Upper lobe of right lung (tissue), 1 donor: ENCODE measurements at regions not wholly inside any gene's neighbourhood (a gene's known extent, or its start where the extent isn't known, plus 50 kb on each side); places are given as distances from the start of the nearest gene placed in this dataset.

Experiments
- ATAC-seq: fragments of 200-7000 bp; cut with Tn5 transposase; one replicate; pipeline ENCODE4 v1.9.1; 2020; ENCODE audit warnings: mild to moderate bottlenecking, moderate library complexity
- DNase-seq: peaks from one replicate; pipeline ENCODE4 v3.0.0-alpha.2; 2020
- H3K27ac ChIP-seq: fragments of 200-600 bp; one replicate; pipeline ENCODE4 v1.8.0; 2022
- H3K27me3 ChIP-seq: fragments of 200-600 bp; one replicate; pipeline ENCODE4 v1.8.0; 2022; ENCODE audit warnings: mild to moderate bottlenecking
- H3K36me3 ChIP-seq: fragments of 200-600 bp; one replicate; pipeline ENCODE4 v1.8.0; 2022
- H3K4me1 ChIP-seq: fragments of 200-600 bp; one replicate; pipeline ENCODE4 v1.8.0; 2022
- H3K4me3 ChIP-seq: fragments of 200-600 bp; one replicate; pipeline ENCODE4 v1.8.0; 2022; ENCODE audit warnings: mild to moderate bottlenecking
- H3K9me3 ChIP-seq: fragments of 200-600 bp; one replicate; pipeline ENCODE4 v1.8.0; 2022
- CTCF ChIP-seq: fragments of 200-600 bp; IDR thresholded peaks from one replicate; pipeline ENCODE4 v1.8.0; 2022; ENCODE audit warnings: antibody characterized with exemption
- intact Hi-C: fragments of 100-400 bp; cut with DNase I; formaldehyde crosslinking; loops from one replicate; pipeline ENCODE4 v1.11.0; 2022
- donor health status: DM: no; HTN: yes; CAD: no; lungs with severe emphysema.

- no peak for ATAC-seq
- TF ChIP-seq CTCF: no peak
- no peak overlapping the region for H3K4me3 ChIP-seq
- intact Hi-C loops: no loop called here
- H3K27me3 ChIP-seq: no peaks in the 10 kb centered on the region
- no peak overlapping the region for H3K27ac ChIP-seq
- no peaks in the 10 kb centered on the region for H3K4me1 ChIP-seq
- DNase-seq: no peak
- no peaks in the 10 kb centered on the region for H3K9me3 ChIP-seq
- no peaks in the 10 kb centered on the region for H3K36me3 ChIP-seq
Measured at GRCh38 chr3:176692199-176692965, 504.9 kb downstream of the TBL1XR1 start.

- Histone ChIP-seq H3K9me3 (no peaks in the 10 kb centered on the region), H3K36me3 (no peaks in the 10 kb centered on the region), H3K4me1 (no peaks in the 10 kb centered on the region), H3K4me3 (no peak overlapping the region), H3K27me3 (no peaks in the 10 kb centered on the region), H3K27ac (no peak overlapping the region)
- no peak for TF ChIP-seq CTCF
- intact Hi-C loops: no loop called here
- DNase-seq (no peak), ATAC-seq (no peak)
Measured at GRCh38 chr3:176690083-176690869, 507.0 kb downstream of the TBL1XR1 start.

- H3K36me3 ChIP-seq: no peaks in the 10 kb centered on the region
- no peaks in the 10 kb centered on the region for H3K9me3 ChIP-seq
- DNase-seq: no peak
- H3K27ac ChIP-seq: no peak overlapping the region
- no peak for ATAC-seq
- H3K27me3 ChIP-seq: no peaks in the 10 kb centered on the region
- intact Hi-C loops: no loop called here
- TF ChIP-seq CTCF: no peak
- H3K4me1 ChIP-seq: no peaks in the 10 kb centered on the region
- no peak overlapping the region for H3K4me3 ChIP-seq
Measured at GRCh38 chr3:176687754-176688153, 509.5 kb downstream of the TBL1XR1 start.

- DNase-seq (no peak), ATAC-seq (no peak)
- Histone ChIP-seq H3K4me1 (no peaks in the 10 kb centered on the region), H3K27me3 (no peaks in the 10 kb centered on the region), H3K36me3 (no peaks in the 10 kb centered on the region), H3K27ac (no peak overlapping the region), H3K9me3 (no peaks in the 10 kb centered on the region), H3K4me3 (no peak overlapping the region)
- TF ChIP-seq CTCF: no peak
- intact Hi-C loops: no loop called here
Measured at GRCh38 chr3:176683382-176683781, 513.9 kb downstream of the TBL1XR1 start.

GRCh38 chr3:176663837-176664831, 533.1 kb downstream of the TBL1XR1 start:
- Histone ChIP-seq H3K4me3 (no peak overlapping the region), H3K9me3 (no peaks in the 10 kb centered on the region), H3K27ac (no peak overlapping the region), H3K27me3 (no peaks in the 10 kb centered on the region), H3K36me3 (no peaks in the 10 kb centered on the region), H3K4me1 (no peaks in the 10 kb centered on the region)
- intact Hi-C loops: no loop called here
- peak; percentile 33 for TF ChIP-seq CTCF
- DNase-seq: no peak
- ATAC-seq: peak; percentile 42
